Stimulated activated CD8-positive, alpha-beta memory T cell treated with anti-CD3 and anti-CD28 coated beads, Interleukin-15, amount 100 ng/mL, for 1 hour (primary cell): ENCODE measurements at regions not wholly inside any gene's neighbourhood (a gene's known extent, or its start where the extent isn't known, plus 50 kb on each side); places are given as distances from the start of the nearest gene placed in this dataset.

ENCODE experiments used
- DNase-seq: peaks from one replicate; pipeline ENCODE4 v3.0.0-alpha.2; 2020; ENCODE audit warnings: low read depth

DNA sequence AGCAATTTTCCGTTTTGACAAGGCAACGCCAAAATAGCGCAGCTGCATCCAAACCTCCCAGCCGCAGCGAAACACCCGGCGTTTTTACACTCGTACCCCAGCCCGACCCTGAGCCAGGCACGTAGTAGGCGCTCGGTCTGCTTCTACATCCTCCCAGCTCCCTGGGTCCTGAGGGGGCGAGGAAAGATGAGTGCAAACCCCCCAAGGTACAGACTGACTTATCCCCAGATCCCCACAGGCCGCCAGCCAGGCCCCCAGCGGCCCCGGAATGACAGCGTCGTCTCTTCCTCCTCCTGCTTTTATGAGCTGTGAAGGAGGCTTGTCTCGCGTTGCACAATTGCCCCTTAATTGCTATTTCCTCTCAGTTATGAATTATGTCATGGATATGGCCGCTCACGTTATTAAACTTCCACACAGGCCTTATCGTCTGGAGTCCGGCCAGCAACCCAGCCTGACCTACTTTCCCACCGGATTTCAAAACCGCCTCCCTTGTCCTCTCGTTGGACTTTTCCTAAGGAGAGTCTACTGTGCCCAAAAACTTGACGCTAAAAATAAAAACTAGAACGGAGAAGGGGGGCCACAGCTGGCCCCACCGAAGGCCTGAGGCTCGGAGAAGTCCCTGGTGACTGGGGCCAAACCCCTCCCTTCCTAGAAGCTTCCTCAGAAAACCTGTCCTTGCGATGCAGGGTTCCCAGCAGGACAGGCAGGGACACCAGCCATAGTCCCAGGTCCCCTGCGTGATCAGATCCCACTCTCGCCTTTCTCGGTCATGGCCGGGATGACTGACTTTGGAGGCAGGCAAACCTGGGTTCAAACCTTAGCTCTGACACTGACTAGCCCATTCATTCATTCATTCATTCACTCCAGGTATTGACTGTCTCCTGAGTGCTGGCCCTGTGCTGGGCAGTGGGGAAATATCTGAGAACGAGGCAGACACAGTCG lies 130.9 kb upstream of the PTPN1 start:
- DNase-seq = no peak

DNA sequence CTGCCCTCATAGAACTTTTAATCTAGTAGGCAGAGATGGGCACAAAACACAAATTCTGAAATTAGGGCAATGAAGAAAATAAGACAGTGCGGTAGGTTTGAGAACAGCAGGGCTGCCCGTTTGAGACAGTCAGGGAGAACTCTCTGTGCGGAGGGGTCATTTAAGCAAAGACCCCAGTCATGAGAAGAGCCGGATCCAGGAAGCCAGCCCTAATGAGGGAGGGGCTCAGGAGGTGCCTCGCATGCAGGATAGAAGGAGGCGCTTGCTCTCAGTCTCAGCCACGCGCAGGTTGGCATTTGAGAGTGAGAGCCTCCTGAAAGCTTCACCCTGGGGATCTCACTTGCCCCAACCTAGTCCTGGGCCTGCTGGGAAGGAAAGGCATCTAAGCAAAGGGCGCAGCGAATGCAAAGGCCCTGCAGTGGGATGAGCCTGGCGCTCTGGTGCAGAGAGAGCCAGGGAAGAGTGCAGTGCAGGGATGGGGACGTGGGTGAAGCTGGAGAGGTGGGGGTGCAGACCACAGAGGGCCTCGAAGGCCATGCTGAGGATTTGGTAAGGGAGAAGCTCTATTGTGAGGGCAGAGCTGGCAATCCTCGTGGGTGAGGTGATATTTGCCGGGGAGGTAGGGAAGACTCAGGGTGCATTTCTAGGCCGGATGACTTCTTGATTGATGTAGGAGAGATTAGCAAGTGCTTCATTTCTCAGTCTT lies 130.0 kb upstream of the PTPN1 start:
- DNase-seq = no peak

GRCh38 chr20:50380697-50381040 lies 129.5 kb upstream of the PTPN1 start:
- DNase-seq = no peak

GRCh38 chr20:50381075-50381732 lies 129.0 kb upstream of the PTPN1 start:
- no peak for DNase-seq

- no peak for DNase-seq
Measured at GRCh38 chr20:50381771-50382593, 128.2 kb upstream of the PTPN1 start.

DNA sequence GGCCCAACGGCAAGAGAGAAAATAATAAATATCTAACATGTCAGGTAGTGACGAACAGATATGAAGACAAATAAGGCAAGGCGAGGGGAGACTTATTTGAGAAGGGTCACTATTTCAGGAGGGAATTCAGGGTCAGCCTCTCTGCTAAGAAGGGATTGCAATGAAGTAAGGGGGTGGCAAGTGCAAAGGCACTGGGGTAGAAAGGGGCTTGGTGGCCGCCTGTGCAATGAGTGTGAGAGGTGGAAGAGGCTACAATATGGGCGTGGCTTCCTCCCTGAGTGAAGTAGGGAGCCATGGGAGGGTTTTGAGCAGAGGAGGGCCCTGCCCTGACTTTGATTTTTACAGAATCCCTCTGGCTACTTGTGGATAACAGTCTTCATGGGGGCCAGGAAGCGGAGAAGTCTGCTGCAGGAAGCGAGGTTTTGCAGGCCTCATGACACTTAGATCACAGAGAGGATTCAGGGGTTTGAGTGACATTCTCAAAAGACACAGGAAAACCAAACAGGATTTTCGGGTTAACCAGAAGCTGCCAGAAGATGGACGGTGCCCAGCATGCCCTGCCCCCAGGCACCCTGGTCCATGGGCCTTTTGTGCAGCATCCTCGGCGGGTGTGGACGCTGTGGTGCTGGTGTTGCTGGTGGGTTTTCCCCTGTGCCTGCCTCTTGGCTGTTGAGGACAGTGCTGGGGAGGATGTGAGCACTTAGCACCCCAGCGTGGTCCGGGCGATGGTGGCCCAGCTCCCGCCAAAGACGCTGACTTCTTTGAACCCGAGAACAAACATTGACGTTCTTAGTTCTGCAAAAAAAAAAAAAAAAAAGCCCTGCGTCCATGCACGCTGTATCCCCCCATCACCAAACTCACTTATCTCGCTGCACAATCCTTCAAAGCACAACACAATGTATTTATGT lies 124.2 kb upstream of the PTPN1 start:
- peak; percentile 20 for DNase-seq

GRCh38 chr20:50386641-50386960 lies 123.6 kb upstream of the PTPN1 start:
- DNase-seq = no peak

GRCh38 chr20:50387218-50387995 lies 122.8 kb upstream of the PTPN1 start:
- no peak for DNase-seq

DNA sequence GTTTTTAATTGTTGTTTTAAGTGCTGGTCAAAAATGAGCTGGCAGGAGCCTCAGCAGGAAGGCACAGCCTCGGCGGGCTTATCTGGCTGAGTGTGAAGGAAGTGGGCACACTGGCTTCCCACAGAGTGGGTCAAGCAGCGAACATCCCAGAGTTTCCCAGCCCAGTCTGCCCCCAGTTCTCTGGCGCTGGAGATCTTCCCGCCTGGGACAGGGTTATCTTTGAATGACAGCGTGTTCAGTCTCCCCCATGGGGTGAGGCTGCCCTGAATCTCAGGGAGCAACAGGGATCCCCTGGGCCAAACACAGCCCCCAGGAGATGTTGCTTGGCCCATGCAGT lies 122.2 kb upstream of the PTPN1 start:
- no peak for DNase-seq

- no peak for DNase-seq
Measured at GRCh38 chr20:50388733-50389437, 121.3 kb upstream of the PTPN1 start.

DNA sequence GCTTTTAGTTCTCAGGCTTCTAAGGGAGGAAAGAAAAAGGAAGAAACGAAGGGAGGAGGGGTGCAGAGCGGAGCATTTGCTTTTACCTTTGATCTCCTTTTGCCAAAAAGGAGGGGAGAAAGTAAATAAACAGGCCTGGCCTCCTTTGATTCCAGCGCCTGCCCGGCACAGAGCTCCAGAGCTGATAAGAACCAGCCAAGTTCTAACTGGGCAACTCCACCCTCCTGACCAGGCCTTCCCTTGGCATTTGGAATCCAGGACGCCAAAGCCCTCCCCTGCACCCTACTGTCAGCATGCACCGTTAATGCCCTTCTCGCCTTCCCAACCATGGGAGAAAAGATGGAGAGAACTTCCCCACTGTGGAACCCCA lies 120.8 kb upstream of the PTPN1 start:
- no peak for DNase-seq

- no peak for DNase-seq
Measured at GRCh38 chr20:50389808-50390684, 120.1 kb upstream of the PTPN1 start.

- no peak for DNase-seq
Measured at GRCh38 chr20:50390685-50391443, 119.3 kb upstream of the PTPN1 start.

GRCh38 chr20:50391444-50392137 lies 118.6 kb upstream of the PTPN1 start:
- DNase-seq = no peak

- DNase-seq = no peak
Measured at GRCh38 chr20:50392138-50392866, 117.9 kb upstream of the PTPN1 start.

DNA sequence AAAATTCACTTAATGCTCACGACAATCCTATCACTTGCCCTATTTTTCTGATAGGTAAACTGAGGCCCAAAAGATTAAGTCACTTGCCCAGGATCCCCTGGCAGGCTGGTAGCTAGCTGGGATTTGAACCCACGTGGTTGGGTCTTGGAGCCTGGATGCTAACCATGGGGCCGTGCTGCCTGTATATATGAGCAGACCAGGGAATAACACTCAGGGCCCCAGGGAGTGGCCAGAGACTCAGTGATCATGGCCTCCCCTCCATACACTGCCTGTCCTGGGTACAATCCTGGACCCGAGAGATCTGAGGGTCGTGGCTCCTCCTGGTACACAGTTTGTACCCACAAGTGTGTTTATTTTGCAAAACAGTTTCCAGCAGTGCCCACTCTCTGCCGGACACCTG lies 116.9 kb upstream of the PTPN1 start:
- no peak for DNase-seq
